ENCODE measurements at regions not wholly inside any gene's neighbourhood (a gene's known extent, or its start where the extent isn't known, plus 50 kb on each side); places are given as distances from the start of the nearest gene placed in this dataset.

DNA sequence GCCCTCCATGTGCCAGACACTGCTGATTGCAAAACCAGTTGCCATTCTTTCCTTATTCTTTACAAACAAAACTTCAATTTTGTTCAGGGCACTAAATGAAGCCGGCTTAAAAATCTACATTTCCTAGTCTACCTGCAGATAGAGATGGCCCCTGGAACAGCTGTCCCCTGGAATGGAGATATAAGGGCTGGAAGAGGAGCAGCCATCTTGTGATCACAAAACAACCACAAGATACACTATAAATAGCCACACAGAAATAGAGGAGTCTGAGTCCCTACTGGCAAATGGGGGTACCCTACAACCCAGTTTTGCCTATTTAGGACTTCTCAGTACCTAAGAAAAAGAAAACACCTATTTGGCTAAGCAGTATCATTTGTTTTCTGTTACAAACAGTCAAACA, 115.9 kb upstream of the BEND6 start:
- Histone ChIP-seq H4K20me1 (ENCODE audit: control insufficient read depth, extremely low read depth, insufficient read depth, low read length) (no peaks in the 10 kb centered on the region), H3K27ac (ENCODE audit: control insufficient read depth, insufficient read depth, low read length) (no peak overlapping the region), H3K9me1 (ENCODE audit: control insufficient read depth, extremely low read depth, insufficient read depth, low read length) (no peaks in the 10 kb centered on the region), H3K27me3 (ENCODE audit: control insufficient read depth, extremely low read depth, insufficient read depth, low read length) (no peaks in the 10 kb centered on the region), H3K36me3 (ENCODE audit: control insufficient read depth in 2 of 2, extremely low read depth in 1 of 2, insufficient read depth in 2 of 2, low read length in 2 of 2) (no peaks in the 10 kb centered on the region), H2AFZ (ENCODE audit: control insufficient read depth, low read length) (no peak overlapping the region), H3K4me3 (ENCODE audit: control insufficient read depth in 2 of 3, extremely low read depth in 1 of 3, insufficient read depth in 2 of 3, low read depth in 1 of 3, low read length in 3 of 3) (no peak overlapping the region), H3K9me3 (ENCODE audit: control insufficient read depth, low read depth, low read length) (no peaks in the 10 kb centered on the region), H3K4me2 (ENCODE audit: control insufficient read depth, extremely low read depth, insufficient read depth, low read depth, low read length) (no peak overlapping the region), H3K9ac (ENCODE audit: control insufficient read depth, extremely low read depth, insufficient read depth, low read length) (no peak overlapping the region), H3K4me1 (ENCODE audit: control insufficient read depth, extremely low read depth, insufficient read depth, low read length) (peaks cover 5% of the 10 kb centered on the region), H3K79me2 (ENCODE audit: control insufficient read depth, insufficient read depth, low read length) (peaks cover 9% of the 10 kb centered on the region)
- no peak for TF ChIP-seq EZH2 (IDR thresholded peaks at IDR 0.05; ENCODE audit: low read length)
- TF ChIP-seq, protein P1, sequence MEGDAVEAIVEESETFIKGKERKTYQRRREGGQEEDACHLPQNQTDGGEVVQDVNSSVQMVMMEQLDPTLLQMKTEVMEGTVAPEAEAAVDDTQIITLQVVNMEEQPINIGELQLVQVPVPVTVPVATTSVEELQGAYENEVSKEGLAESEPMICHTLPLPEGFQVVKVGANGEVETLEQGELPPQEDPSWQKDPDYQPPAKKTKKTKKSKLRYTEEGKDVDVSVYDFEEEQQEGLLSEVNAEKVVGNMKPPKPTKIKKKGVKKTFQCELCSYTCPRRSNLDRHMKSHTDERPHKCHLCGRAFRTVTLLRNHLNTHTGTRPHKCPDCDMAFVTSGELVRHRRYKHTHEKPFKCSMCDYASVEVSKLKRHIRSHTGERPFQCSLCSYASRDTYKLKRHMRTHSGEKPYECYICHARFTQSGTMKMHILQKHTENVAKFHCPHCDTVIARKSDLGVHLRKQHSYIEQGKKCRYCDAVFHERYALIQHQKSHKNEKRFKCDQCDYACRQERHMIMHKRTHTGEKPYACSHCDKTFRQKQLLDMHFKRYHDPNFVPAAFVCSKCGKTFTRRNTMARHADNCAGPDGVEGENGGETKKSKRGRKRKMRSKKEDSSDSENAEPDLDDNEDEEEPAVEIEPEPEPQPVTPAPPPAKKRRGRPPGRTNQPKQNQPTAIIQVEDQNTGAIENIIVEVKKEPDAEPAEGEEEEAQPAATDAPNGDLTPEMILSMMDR (optimal IDR thresholded peaks at IDR 0.05 in 1 of 3, IDR thresholded peaks at IDR 0.05 in 1 of 3, conservative IDR thresholded peaks at IDR 0.05 in 1 of 3; ENCODE audit: extremely low read depth in 1 of 3, insufficient read depth in 2 of 3, low read length in 3 of 3): no peak
- dilution Hi-C loops (cut with MboI; ENCODE audit: extremely low pct_ligation_motif_present, low sequenced_read_pairs): no loop called here
- FAIRE-seq: no peak
- no peak for DNase-seq (ENCODE audit: low read depth, low spot score)

DNA sequence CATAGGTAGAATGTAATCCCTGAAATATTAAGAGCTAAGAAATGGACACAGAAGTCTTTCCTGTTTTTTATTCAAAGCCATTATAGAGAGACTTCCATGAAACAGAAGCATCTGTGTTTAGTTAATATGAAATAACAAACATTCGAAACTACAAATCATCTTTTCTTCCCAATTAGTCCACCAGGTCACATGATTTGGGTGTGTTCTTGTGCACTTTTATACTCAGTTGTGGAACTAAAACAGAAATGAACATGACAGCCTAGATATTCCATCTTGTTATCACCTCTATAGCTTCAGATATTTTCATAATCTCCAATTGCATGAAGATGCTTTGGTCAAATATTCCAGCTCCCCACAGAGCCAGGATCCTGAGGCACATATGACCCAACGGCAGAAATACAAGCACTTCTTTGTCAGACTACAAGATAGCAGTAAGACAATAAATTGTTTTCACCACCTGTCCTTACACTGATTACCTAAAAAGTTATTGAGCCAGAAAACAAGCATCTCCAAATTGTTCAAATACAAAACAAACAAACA, 116.8 kb upstream of the BEND6 start:
- H3K36me3 ChIP-seq (ENCODE audit: control insufficient read depth in 2 of 2, extremely low read depth in 1 of 2, insufficient read depth in 2 of 2, low read length in 2 of 2): no peaks in the 10 kb centered on the region
- no peaks in the 10 kb centered on the region for H4K20me1 ChIP-seq (ENCODE audit: control insufficient read depth, extremely low read depth, insufficient read depth, low read length)
- H3K4me3 ChIP-seq (ENCODE audit: control insufficient read depth in 2 of 3, extremely low read depth in 1 of 3, insufficient read depth in 2 of 3, low read depth in 1 of 3, low read length in 3 of 3): no peak overlapping the region
- no peaks in the 10 kb centered on the region for H3K9me3 ChIP-seq (ENCODE audit: control insufficient read depth, low read depth, low read length)
- dilution Hi-C loops (cut with MboI; ENCODE audit: extremely low pct_ligation_motif_present, low sequenced_read_pairs): no loop called here
- DNase-seq (ENCODE audit: low read depth, low spot score): no peak
- TF ChIP-seq, protein P1 (optimal IDR thresholded peaks at IDR 0.05 in 1 of 3, IDR thresholded peaks at IDR 0.05 in 1 of 3, conservative IDR thresholded peaks at IDR 0.05 in 1 of 3; ENCODE audit: extremely low read depth in 1 of 3, insufficient read depth in 2 of 3, low read length in 3 of 3): no peak
- TF ChIP-seq EZH2 (IDR thresholded peaks at IDR 0.05; ENCODE audit: low read length): no peak
- H3K4me2 ChIP-seq (ENCODE audit: control insufficient read depth, extremely low read depth, insufficient read depth, low read depth, low read length): no peak overlapping the region
- peaks cover 10% of the 10 kb centered on the region for H3K79me2 ChIP-seq (ENCODE audit: control insufficient read depth, insufficient read depth, low read length)
- H3K9me1 ChIP-seq (ENCODE audit: control insufficient read depth, extremely low read depth, insufficient read depth, low read length): no peaks in the 10 kb centered on the region
- no peaks in the 10 kb centered on the region for H3K27me3 ChIP-seq (ENCODE audit: control insufficient read depth, extremely low read depth, insufficient read depth, low read length)
- H3K9ac ChIP-seq (ENCODE audit: control insufficient read depth, extremely low read depth, insufficient read depth, low read length): no peak overlapping the region
- no peak overlapping the region for H2AFZ ChIP-seq (ENCODE audit: control insufficient read depth, low read length)
- no peak overlapping the region for H3K27ac ChIP-seq (ENCODE audit: control insufficient read depth, insufficient read depth, low read length)
- peaks cover 5% of the 10 kb centered on the region for H3K4me1 ChIP-seq (ENCODE audit: control insufficient read depth, extremely low read depth, insufficient read depth, low read length)
- FAIRE-seq: no peak
